ENCODE measurements at regions not wholly inside any gene's neighbourhood (a gene's known extent, or its start where the extent isn't known, plus 50 kb on each side); places are given as distances from the start of the nearest gene placed in this dataset.
A peak's percentile ranks its signal among the peaks of the same experiment; 100 is the strongest.
"Not testable (repeated sequence)": the region's sequence is repeated elsewhere in the genome, so short reads cannot be mapped to it uniquely, and the experiment has no call there.

GRCh38 chr3:137820366-137820765 is 56.3 kb downstream of the SOX14 start:
- no peak for DNase-seq (ENCODE audit: low spot score)

DNA sequence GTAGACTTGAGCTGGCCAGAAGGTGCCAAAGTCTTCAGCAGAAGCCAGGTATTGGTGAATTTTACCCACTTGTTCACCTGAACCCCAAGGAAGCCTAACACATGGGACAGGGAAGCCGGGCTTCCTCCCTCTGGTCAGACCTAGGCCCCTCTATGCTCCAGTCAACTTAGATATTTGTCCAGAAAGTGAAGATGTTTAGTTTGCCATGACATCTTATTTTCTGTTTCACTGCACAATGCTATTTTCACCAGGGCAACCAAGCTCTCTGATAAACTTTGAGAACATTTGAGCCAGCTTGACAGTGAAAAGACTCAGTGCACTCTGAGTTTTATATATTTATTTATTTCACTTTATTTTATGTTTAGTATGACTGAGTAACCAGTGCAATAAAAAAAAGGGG is 71.0 kb downstream of the SOX14 start:
- no peak for DNase-seq (ENCODE audit: low spot score)

- DNase-seq (ENCODE audit: low spot score) = no peak
These were observed 81.1 kb downstream of the SOX14 start for GRCh38 chr3:137845194-137845593.

DNA sequence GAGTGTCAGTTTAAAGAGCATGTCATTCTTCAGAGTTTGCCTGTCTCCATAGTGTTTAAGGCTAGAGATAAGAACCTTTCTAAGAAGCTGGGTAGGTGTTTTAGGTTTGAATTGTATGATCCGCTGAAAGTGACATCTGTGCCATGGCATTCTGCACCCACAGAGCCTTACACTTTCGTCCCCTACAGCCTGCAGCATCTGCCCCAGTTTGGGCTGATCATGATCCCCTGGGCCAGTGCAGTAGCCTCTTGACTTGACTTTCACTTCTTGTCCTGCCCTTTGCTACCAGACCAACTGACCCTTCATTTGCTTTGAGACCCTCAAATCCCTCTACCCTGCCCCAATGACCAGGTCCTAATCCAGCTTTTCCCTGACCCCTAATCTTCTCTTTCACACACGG is 81.6 kb downstream of the SOX14 start:
- no peak for DNase-seq (ENCODE audit: low spot score)

GRCh38 chr3:137852391-137852830 is 88.3 kb downstream of the SOX14 start:
- DNase-seq (ENCODE audit: low spot score) = no peak

- DNase-seq (ENCODE audit: low spot score) = no peak
These were observed 90.6 kb downstream of the SOX14 start for GRCh38 chr3:137854533-137855261.

- no peak for DNase-seq (ENCODE audit: low spot score)
These were observed 101.9 kb downstream of the SOX14 start for GRCh38 chr3:137866001-137866400.

- DNase-seq (ENCODE audit: low spot score) = no peak
These were observed 102.8 kb downstream of the SOX14 start for GRCh38 chr3:137866933-137867332.

DNA sequence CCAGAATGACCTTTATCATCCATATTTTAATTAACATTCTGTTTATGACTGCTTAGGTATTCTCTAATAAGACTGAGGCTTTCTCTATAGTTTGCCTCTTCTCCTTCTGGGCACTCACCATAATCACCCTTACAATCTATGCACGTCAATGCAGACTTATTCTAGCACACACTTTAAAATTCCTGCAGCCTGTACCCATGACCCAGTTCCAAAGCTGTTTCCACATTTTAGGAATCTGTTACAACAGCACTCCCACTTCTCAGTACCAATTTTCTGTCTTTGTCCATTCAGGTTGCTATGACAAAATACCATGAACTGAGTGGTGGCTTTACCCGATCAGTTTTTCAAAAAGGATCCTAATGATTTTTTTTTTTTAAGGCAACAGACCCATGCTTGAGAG is 103.5 kb downstream of the SOX14 start:
- no peak for DNase-seq (ENCODE audit: low spot score)

DNA sequence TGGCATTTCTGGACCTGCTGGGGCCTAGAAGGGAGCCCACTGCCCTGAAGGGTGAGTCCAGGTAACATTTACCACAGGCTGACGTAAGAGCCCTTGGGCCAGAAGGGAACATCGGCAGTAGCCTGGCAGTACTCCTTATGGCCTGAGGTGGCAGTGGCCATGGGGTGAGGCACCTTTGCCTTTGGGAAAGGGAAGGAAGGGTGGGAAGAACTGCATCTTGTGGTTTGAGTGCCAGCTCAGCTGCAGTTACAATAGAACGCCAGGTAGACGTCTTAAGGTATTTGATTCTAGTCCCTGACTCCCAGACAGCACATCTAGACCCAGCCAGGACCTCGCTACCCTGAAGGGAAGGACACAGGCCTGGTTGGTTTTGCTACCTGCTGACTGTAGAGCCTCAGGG is 104.9 kb downstream of the SOX14 start:
- DNase-seq (ENCODE audit: low spot score) = no peak

GRCh38 chr3:137872589-137872988 is 108.5 kb downstream of the SOX14 start:
- not testable (repeated sequence) for DNase-seq (ENCODE audit: low spot score)

GRCh38 chr3:137896842-137897241 is 113.1 kb upstream of the CLDN18 start:
- DNase-seq (ENCODE audit: low spot score) = not testable (repeated sequence)

DNA sequence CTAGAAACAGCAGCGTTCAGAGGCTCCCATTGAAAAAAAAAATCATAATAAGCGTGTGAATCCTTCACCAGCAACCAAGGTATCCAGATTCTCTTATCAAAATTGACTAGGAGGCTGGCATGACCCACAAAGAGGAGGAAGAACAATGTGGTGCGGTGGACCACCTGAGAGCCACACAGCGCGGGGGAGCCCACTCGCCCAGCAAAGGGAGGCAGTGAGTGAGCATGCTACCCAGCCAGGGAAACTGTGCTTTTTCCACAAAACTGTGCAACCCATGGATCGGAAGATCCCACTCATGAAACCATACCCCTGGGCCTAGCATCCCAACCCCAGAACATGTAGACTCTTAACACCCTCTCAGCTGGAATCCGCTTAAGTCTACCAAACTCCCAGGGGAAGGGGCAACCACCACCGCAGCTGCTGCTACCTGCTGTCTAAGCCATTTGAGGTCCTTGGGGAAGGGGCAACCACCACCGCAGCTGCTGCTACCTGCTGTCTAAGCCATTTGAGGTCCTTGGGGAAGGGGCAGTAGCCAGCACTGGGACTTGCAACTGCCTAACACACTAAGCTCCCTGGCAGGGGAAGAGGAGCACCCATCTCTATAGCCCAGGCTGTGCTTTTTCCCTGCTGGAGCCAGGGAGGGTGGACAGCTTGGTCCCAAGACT is 102.8 kb upstream of the CLDN18 start:
- no peak for DNase-seq (ENCODE audit: low spot score)

DNA sequence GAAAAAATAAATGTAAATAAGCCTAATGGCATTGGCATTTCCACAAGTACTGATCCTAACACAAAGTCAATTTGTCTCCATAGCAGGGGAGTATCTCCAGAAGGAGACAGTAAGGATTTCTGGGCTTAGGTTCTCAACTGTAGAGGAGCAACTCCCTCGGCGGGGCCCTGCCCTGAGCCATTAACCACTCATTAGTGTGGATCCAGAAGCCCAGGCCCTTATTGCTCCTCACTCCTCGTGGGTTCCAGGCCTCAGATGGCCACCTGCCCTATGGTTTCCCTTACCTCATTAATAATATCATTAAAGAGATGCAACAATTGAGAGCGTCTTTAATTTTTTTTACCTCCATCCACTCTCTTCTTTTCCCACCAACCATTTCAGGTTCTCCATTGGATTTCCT is 85.3 kb upstream of the CLDN18 start:
- no peak for DNase-seq (ENCODE audit: low spot score)

DNA sequence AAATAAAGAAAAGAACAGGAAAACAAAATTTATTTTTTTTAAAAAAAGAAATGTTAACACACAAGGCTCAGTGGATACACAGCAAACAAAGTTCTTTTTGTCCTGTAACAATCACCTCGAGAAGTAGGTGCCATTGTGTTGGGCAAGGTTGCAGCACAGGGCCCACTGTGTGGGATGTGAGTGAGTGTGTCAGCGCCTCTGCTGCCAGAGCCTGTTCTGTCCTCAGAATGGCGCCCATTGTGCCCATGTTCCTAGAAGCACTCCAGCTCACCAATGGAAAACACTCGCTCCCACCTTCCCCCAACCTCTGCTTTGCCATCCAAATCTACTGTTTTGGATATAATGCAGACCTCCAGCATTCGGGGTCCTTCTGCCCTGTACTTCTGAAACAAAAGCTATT is 84.9 kb upstream of the CLDN18 start:
- no peak for DNase-seq (ENCODE audit: low spot score)

DNA sequence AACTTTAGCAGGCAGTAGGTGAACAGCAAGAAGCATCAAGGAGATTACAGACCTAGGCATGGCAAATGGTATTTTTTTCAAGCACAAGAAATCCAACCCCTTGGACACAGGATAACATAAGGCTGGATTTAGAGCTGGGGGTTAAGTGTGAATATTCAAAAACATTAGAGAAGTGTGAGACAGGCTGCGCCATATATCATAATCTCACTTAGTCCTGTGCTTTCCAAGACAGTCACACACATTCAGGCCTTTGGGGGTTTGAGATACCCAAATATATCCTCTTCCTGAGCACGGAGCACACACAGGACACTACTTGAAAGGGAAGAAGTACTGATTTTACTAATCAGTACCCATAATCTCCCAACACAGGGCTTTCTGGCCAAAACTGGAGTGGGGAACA is 83.0 kb upstream of the CLDN18 start:
- DNase-seq (ENCODE audit: low spot score) = no peak

GRCh38 chr3:137930976-137931375 is 79.0 kb upstream of the CLDN18 start:
- DNase-seq (ENCODE audit: low spot score) = no peak

DNA sequence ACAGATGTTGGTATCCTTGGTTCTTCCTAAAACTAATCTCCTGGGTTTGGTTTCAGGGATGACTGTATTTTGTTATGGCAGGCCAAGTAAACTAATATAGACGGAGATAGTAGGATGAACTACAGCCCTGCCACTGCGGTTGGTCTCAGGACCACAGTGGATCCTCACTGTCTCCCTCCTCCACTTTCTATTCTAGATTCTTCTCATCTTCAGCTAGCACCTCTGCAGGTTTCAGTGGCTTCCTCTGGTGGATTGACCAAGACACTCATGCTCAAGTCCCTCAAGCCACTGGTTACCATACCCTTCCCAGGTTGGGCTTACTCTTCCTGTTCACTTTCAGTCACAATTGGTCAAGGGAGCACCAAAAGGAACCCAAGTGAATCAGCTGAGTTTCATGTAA is 71.1 kb upstream of the CLDN18 start:
- DNase-seq (ENCODE audit: low spot score) = no peak

GRCh38 chr3:137944593-137944992 is 65.4 kb upstream of the CLDN18 start:
- no peak for DNase-seq (ENCODE audit: low spot score)

DNA sequence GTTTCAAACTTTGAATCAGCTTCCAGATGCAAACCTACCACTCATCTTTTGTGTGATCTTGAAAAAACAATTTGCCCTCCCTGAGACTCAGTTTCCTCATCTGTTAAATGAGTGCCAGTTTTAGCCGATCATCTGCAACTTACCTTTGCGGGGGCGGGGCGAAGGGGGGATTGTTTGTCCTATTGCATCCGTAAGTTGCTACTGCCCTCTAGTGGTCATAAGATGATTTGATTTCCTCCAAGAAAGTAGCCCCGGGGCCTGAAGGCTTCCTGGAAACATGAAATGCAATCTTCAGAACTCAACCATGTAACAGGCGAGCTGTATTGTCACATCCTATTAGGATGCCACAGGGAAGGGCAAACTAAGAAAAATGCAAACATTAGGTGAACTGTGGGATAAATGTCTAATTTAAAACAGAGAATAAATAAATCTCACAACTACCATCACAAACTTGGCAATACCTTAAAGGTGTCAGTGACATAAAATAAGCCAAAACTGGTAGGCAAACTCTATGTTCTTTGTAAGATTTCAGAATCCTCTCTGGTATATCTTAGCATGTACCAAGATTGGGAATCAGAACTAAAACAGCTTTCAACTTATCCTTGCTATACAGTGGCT is 63.5 kb upstream of the CLDN18 start:
- peak; percentile 42 for DNase-seq (ENCODE audit: low spot score)

GRCh38 chr3:137947117-137947516 is 62.8 kb upstream of the CLDN18 start:
- no peak for DNase-seq (ENCODE audit: low spot score)

DNA sequence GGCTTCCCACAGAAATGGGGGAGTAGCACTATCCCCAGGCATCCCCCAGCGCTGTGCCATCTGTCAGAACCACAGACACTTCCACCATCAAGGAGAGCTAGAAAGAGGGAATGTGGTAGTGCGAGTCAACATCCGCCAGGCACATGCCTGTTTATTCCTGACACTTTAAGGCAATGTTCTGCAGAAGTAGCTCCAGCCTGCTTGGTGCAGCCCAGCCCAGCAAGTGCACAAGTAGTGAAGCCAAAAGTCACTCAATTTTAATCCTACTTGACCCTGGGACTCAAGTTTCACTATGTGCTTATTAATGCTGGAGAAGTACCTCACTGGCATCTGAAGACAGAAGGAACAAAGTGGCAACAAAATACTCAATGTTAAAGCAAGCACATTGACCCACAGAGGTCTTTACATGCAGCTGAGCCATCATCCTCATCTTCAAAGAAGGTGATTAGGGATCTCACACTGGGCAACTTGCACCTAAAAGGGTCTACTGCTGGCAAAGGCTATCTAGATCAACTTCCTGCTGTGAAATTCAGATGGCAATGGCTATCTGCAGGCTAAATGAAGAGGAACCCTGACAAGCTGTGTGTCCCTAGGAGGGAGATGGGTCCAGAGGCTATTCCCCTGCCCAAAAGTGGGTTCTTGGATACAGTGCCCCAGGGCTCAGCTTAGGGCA is 61.4 kb upstream of the CLDN18 start:
- no peak for DNase-seq (ENCODE audit: low spot score)

DNA sequence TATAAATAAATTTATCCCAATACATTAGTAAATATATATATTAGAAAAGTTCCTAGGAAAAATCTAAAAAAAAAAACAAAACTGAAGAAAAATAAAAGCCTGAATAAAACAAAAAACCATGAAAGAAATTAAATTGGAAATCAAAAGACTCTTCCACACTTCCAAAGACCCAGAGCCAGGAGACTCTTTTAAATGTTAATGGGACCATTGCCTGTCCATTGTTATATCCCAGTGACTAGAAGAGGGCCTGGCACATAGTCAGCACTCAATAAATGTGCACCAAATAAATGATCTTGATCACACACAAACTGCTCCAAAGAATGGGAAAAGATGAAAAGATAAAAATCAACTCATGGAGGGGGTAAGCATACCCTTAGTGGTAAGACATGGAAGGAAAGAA is 51.3 kb upstream of the CLDN18 start:
- DNase-seq (ENCODE audit: low spot score) = no peak
